Stimulated activated CD4-positive, alpha-beta T cell treated with anti-CD3 and anti-CD28 coated beads, TNF-alpha, amount 100 ng/mL, for 24 hours (primary cell): ENCODE measurements at regions not wholly inside any gene's neighbourhood (a gene's known extent, or its start where the extent isn't known, plus 50 kb on each side); places are given as distances from the start of the nearest gene placed in this dataset.
A peak's percentile ranks its signal among the peaks of the same experiment; 100 is the strongest.
"Not testable (repeated sequence)": the region's sequence is repeated elsewhere in the genome, so short reads cannot be mapped to it uniquely, and the experiment has no call there.

ENCODE experiments used
- DNase-seq, 3 experiments: peaks; one replicate each; pipeline ENCODE4 v3.0.0-alpha.2; 2020; ENCODE audit warnings: low read depth in 3 of 3

GRCh38 chr18:51248685-51249084 lies 51.2 kb upstream of the MEX3C start:
- no peak for DNase-seq

DNA sequence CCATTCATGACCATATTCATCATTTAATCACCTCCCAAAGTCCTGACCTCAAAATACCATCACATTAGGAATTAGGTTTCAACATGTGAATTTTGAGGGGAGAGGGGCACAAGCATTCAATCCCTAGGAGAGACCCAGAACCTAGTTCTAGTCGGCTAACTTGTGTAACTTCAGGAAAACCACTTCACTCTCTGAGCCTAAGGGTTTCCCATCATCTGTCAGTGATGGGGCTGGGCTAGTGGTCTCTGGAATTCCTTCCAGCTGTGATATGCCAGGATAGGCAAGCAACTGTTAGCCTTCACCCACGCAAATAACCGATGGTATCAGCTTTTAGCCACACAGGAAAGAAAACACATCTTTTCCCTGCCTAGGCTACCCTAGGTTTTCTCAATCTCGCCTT lies 52.5 kb upstream of the MEX3C start:
- no peak for DNase-seq

GRCh38 chr18:51250458-51251024 lies 53.1 kb upstream of the MEX3C start:
- no peak for DNase-seq

GRCh38 chr18:51251625-51252024 lies 54.1 kb upstream of the MEX3C start:
- no peak for DNase-seq

DNA sequence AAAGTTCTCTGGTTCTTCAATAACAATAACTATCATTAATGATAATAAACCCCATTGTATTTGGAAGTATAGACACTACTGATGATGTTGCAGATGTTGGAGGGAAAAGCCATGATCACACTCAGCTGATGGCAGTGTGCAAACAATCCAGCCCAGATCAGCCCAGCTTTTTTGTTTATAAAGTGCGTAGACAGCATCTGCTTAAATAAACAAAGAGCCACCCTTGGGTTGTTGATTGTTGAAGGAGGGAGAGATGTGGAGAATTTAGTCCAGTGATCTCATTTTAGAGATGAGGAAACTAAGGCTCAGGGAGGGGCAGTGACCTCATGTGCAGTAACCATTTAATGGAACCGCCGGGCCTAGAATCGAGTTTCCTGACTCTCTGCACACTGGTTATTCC lies 56.0 kb upstream of the MEX3C start:
- no peak for DNase-seq

GRCh38 chr18:51255693-51256092 lies 58.2 kb upstream of the MEX3C start:
- DNase-seq = no peak

GRCh38 chr18:51257150-51257549 lies 59.7 kb upstream of the MEX3C start:
- DNase-seq = no peak

DNA sequence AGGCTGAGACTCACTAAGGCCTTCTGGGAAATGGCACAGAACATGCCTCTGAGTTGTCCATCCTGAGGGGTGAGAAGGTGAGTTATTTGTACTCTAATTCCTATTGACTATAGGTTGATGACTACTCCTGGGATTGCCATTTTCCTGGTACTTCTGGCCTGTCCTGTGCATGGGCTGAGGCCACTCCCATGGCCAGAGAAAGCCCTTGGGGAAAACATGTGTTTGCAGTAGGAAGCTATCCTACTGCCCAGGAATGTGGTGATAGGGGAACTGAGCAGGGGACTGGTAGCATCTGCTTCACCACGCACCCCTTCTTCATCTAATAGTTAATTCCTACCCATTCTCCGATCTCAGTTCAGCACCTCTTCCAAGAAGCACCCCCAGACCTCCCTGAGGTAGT lies 62.6 kb upstream of the MEX3C start:
- no peak for DNase-seq

DNA sequence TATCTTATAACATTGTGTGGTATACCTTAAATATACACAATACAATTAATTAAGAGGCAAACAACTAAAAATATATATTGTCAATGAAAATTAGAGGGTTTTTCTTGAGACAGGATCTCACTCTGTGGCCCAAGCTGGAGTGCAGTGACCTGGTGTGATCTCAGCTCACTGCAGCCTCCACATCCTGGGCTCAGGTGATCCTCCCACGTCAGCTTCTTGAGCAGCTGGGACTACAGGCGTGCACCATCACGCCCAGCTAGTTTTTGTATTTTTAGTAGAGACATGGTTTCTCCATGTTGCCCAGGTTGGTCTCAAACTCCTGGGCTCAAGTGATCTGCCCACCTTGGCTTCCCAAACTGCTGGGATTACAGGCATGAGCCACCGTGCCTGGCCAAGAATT lies 68.6 kb upstream of the MEX3C start:
- DNase-seq = not testable (repeated sequence)

DNA sequence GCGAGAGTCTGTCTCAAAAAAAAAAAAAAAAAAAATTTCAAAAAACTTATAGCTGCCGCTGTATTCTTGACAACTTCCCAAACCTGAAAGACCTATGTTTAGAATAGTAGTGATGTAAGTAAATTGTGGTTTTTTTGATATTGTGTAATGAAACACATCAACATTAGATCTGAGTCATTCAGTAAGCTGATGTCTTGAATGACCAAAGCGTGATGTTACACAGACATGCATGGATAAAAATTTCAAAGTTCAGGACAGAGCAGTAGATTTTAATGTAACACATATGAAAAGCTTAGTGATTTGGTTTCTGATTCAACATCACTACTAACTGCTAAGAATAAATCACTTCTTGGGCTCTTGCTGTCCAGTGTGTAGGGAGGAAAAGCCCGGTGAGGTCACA lies 69.3 kb upstream of the MEX3C start:
- no peak for DNase-seq

DNA sequence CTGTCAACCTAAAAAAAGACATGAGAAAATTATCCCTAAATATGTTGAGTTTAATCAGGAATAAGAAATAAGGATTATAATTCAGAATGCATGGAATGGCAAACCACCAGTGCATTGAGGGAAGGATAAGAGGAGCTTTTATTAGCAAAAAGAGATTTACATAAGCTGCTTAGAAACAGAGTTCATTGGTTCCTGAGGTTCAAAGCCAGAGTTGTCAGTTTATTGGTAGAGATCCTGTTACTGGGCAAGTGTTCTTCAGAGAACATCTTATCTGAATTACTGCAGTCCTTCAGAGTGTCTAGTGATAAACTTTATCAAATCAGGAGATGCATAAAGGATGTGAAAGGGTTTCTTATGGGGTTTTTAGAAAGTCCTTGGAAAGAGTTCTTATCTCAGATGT lies 76.0 kb upstream of the MEX3C start:
- no peak for DNase-seq

- no peak for DNase-seq
Observed at GRCh38 chr18:51275712-51276476, 78.4 kb upstream of the MEX3C start.

DNA sequence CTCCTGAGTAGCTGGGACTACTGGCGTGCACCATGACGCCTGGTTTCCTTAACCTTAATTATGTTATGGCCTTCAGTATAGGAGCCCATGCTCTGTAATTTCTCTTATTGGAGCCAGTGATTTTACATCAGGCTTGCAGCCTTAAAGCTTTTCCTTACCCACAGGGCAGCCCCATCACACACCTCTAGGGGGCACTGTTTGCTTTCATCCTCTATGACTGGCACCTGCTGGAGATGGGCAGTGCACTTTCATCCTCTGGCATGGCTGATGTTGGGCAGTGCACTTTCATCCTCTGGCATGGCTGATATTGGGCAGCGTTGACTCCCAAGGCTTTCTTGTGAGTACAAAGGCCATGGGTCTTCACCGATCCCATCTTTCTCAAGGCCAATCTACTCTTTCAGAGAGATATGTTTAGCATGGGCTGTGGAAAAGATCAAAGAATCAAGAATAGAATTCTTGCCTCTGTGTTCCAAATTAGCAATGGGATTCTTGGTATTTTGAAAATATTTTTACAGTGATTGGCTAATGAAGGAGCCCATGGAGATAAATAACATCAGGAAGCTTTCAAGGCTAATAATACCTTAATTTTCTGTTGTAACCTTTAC lies 80.7 kb upstream of the MEX3C start:
- peak; percentile 8 to 46 (median 8) for DNase-seq

GRCh38 chr18:51279367-51279984 lies 82.0 kb upstream of the MEX3C start:
- no peak for DNase-seq

DNA sequence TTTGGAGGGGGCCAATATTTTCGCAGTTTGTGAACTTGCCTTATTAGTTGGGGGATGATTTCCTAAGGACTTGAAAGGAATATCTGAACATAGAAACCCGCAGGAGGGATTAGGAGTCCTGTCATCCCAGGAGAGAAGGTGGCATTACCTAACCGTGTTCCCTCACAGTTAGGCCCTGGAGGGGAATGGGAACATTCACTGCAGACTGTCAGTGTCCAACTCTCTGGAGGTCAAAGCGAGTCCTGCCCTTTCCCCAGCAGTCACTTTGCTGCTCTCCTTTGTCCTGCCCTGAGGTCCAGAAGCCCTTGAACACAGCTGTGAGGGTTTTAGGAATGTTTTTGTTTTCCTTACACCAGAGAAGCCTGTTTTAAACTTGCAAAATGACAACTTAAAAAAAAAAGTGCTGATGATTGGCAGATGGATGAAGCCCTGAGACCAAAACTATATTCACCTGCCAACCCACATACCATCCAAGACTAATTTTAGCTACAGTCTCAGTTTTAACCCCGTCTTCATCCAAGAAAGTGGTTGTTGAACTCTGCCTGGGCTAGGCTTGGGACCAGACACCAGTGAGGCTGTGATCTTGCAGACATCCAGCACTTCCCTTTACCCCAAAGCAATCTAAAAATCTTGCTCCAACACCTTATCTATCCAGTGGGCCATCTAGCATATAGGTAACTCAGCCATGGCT lies 90.5 kb upstream of the MEX3C start:
- no peak for DNase-seq

GRCh38 chr18:51288582-51288981 lies 91.1 kb upstream of the MEX3C start:
- no peak for DNase-seq

DNA sequence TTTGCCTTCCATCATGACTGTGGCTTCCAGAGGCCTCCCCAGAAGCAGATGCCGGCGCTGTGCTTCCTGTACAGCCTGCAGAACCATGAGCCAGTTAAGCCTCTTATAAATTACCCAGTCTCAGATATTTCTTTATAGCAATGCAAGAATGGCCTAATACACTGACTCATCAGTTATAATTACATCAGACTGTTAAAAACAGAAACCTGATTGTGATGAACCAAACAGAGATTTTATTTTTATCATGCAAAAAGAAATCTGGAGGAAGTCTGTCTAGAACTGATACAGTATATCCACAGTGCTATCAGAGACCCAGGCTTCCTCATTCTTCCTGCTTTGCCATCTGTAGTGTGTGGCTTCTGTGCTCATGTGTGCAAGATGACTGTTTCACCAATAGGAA lies 93.4 kb upstream of the MEX3C start:
- no peak for DNase-seq

DNA sequence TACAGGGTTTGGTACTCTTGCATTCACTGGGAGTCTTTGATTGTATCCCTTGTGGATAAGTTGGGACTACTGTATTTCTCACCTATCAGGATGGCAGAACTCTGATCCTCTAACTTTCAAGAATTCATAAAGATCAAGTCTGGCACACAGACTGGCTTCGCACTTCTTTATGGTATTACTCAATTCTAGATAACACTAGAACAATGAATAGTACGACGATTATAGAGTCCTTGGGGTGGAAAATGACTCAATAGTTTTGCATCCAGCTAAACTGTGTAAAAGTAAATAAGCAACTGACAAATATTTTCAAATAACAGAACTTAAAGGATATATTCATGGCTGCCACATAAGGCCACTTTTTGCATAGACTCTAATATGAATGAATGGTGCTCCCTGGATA lies 103.4 kb upstream of the MEX3C start:
- DNase-seq = no peak

DNA sequence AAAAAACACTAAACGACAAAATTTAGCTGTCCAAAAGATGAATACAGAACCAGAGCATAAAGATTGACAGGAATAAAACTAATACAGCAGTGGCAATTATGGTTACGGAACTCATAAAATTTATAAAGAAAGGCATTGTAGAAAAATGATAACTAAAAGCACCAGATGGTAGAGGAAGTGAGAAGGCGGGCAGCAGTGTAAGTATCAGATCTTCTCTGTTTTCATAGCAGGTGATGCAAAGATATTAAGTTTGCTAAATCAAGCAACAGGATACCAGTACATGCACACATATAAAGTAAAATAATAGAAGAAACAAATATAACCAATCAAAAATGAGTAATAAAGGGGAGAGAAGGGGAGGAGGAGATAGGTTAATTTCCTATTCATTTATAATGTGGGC lies 103.9 kb upstream of the MEX3C start:
- no peak for DNase-seq

GRCh38 chr18:51316677-51317076 lies 119.2 kb upstream of the MEX3C start:
- no peak for DNase-seq

- DNase-seq = no peak
Observed at GRCh38 chr18:51321696-51322095, 124.2 kb upstream of the MEX3C start.

- no peak for DNase-seq
Observed at GRCh38 chr18:51323961-51324360, 126.5 kb upstream of the MEX3C start.
